OCI-LY3 (cell line): ENCODE measurements at regions not wholly inside any gene's neighbourhood (a gene's known extent, or its start where the extent isn't known, plus 50 kb on each side); places are given as distances from the start of the nearest gene placed in this dataset.

Experiments used
- CTCF ChIP-seq: fragments of 200-600, 300-600 bp; sonication (generic); IDR thresholded peaks from 2 replicates; pipeline ENCODE4 v1.5.1; 2014; ENCODE audit warnings: antibody characterized with exemption, low read length, low read depth
- EZH2phosphoT487 ChIP-seq: fragments of 200-600 bp; shearing (Covaris generic); IDR thresholded peaks from 2 replicates; pipeline ENCODE4 v1.6.1; 2018; ENCODE audit warnings: antibody characterized with exemption, mixed run types, low read depth

GRCh38 chr1:87977145-87977544 is 648.5 kb downstream of the LMO4 start:
- TF ChIP-seq CTCF (no peak), EZH2phosphoT487 (no peak)
